ENCODE measurements at regions not wholly inside any gene's neighbourhood (a gene's known extent, or its start where the extent isn't known, plus 50 kb on each side); places are given as distances from the start of the nearest gene placed in this dataset.
"Not testable (repeated sequence)": the region's sequence is repeated elsewhere in the genome, so short reads cannot be mapped to it uniquely, and the experiment has no call there.

- POLR2A ChIA-PET: no interaction called here
- Histone ChIP-seq H3K4me2 (no peak overlapping the region), H4K20me1 (ENCODE audit: insufficient read depth) (no peaks in the 10 kb centered on the region), H3K27ac (ENCODE audit: low read depth in 2 of 2, low read length in 1 of 2) (no peak overlapping the region), H3K36me3 (replicated peaks in 1 of 2; ENCODE audit: control insufficient read depth in 1 of 2, insufficient read depth in 2 of 2, low read length in 1 of 2) (no peaks in the 10 kb centered on the region), H3K4me3 (ENCODE audit: low read depth in 2 of 2, low read length in 1 of 2) (no peak overlapping the region), H3K9me3 (no peaks in the 10 kb centered on the region), H3K4me1 (ENCODE audit: control insufficient read depth in 1 of 2, insufficient read depth in 2 of 2, low read depth in 1 of 2, low read length in 1 of 2) (peaks cover 3 to 4% of the 10 kb centered on the region in 2 experiments; a peak in 3 of 4 replicates), H3K9ac (no peak overlapping the region), H3K9me2 (no peaks in the 10 kb centered on the region), H3K27me3 (ENCODE audit: insufficient read depth) (no peaks in the 10 kb centered on the region), H3K79me2 (ENCODE audit: insufficient read depth) (no peaks in the 10 kb centered on the region), H2AFZ (ENCODE audit: low read depth) (no peak overlapping the region), H3F3A (replicated peaks; ENCODE audit: insufficient read depth) (no peaks in the 10 kb centered on the region)
- DNase-seq: no peak
- CTCF ChIA-PET: no interaction called here
- whole genome bisulfite sequencing (ENCODE audit: low lambda C conversion rate): 64% methylated on average over 4 of the region's 4 CpGs
- TF ChIP-seq USF1 (IDR thresholded peaks at IDR 0.05; ENCODE audit: borderline replicate concordance, low read depth) (no peak), ZBTB33 (IDR thresholded peaks at IDR 0.05; ENCODE audit: borderline replicate concordance, low read depth) (no peak), ELF1 (IDR thresholded peaks at IDR 0.05) (no peak), FOSL2 (IDR thresholded peaks at IDR 0.05; ENCODE audit: borderline replicate concordance, low read depth) (no peak), SIN3A (IDR thresholded peaks at IDR 0.05; ENCODE audit: borderline replicate concordance, low read depth, low read length) (no peak)
- TF ChIP-seq, protein P1, sequence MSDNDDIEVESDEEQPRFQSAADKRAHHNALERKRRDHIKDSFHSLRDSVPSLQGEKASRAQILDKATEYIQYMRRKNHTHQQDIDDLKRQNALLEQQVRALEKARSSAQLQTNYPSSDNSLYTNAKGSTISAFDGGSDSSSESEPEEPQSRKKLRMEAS (IDR thresholded peaks at IDR 0.05; ENCODE audit: low read depth): no peak
Observed at GRCh38 chr10:118901380-118901779, 128.1 kb upstream of the NANOS1 start.

GRCh38 chr10:118901906-118902305, 127.6 kb upstream of the NANOS1 start:
- DNase-seq: no peak
- peaks cover 3 to 4% of the 10 kb centered on the region in 2 experiments; a peak in 3 of 4 replicates for H3K4me1 ChIP-seq (ENCODE audit: control insufficient read depth in 1 of 2, insufficient read depth in 2 of 2, low read depth in 1 of 2, low read length in 1 of 2)
- no peaks in the 10 kb centered on the region for H3K79me2 ChIP-seq (ENCODE audit: insufficient read depth)
- no peaks in the 10 kb centered on the region for H4K20me1 ChIP-seq (ENCODE audit: insufficient read depth)
- no peak overlapping the region for H3K4me3 ChIP-seq (ENCODE audit: low read depth in 2 of 2, low read length in 1 of 2)
- TF ChIP-seq TEAD4 (IDR thresholded peaks at IDR 0.05; ENCODE audit: borderline replicate concordance, insufficient read depth) (no peak), GABPA (IDR thresholded peaks at IDR 0.05; ENCODE audit: low read depth) (no peak), USF1 (IDR thresholded peaks at IDR 0.05; ENCODE audit: borderline replicate concordance, low read depth) (no peak), SIN3A (IDR thresholded peaks at IDR 0.05; ENCODE audit: borderline replicate concordance, low read depth, low read length) (no peak), TAF1 (IDR thresholded peaks at IDR 0.05; ENCODE audit: borderline replicate concordance, low read depth, low read length) (no peak), EP300 (IDR thresholded peaks at IDR 0.05; ENCODE audit: borderline replicate concordance in 1 of 2, low read depth in 1 of 2, low read length in 1 of 2) (no peak), RAD21 (IDR thresholded peaks at IDR 0.05; ENCODE audit: low read length) (no peak)
- TF ChIP-seq, protein P2, sequence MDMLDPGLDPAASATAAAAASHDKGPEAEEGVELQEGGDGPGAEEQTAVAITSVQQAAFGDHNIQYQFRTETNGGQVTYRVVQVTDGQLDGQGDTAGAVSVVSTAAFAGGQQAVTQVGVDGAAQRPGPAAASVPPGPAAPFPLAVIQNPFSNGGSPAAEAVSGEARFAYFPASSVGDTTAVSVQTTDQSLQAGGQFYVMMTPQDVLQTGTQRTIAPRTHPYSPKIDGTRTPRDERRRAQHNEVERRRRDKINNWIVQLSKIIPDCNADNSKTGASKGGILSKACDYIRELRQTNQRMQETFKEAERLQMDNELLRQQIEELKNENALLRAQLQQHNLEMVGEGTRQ (IDR thresholded peaks at IDR 0.05; ENCODE audit: borderline replicate concordance, low read depth, low read length): no peak
- no peaks in the 10 kb centered on the region for H3K27me3 ChIP-seq (ENCODE audit: insufficient read depth)
- WGBS (ENCODE audit: low lambda C conversion rate): 45% methylated on average over 4 of the region's 4 CpGs
- no peak overlapping the region for H2AFZ ChIP-seq (ENCODE audit: low read depth)
- CTCF ChIA-PET: no interaction called here
- H3K9ac ChIP-seq: no peak overlapping the region
- no peaks in the 10 kb centered on the region for H3K9me2 ChIP-seq
- no peaks in the 10 kb centered on the region for H3K9me3 ChIP-seq
- no peak overlapping the region for H3K4me2 ChIP-seq
- H3K36me3 ChIP-seq (replicated peaks in 1 of 2; ENCODE audit: control insufficient read depth in 1 of 2, insufficient read depth in 2 of 2, low read length in 1 of 2): no peaks in the 10 kb centered on the region
- H3K27ac ChIP-seq (ENCODE audit: low read depth in 2 of 2, low read length in 1 of 2): no peak overlapping the region
- POLR2A ChIA-PET: no interaction called here
- H3F3A ChIP-seq (replicated peaks; ENCODE audit: insufficient read depth): no peaks in the 10 kb centered on the region

DNA sequence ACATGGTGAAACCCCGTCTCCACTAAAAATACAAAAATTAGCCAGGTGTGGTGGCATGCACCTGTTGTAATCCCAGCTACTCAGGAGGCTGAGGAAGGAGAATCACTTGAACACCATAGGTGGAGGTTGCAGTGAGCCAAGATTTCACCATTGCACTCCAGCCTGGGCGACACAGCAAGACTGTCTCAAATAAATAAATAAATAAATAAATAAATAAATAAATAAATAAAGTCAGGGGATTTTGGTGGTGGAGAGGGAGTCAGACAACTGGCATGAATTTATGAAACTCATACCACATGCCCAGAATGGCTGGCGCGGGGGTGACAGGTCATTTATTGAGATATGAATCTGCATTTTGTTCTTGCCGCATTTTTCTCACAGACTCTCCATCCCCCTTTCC, 126.9 kb upstream of the NANOS1 start:
- H3K4me1 ChIP-seq (ENCODE audit: control insufficient read depth in 1 of 2, insufficient read depth in 2 of 2, low read depth in 1 of 2, low read length in 1 of 2); H3K9me3 ChIP-seq; H3K9me2 ChIP-seq; H3K36me3 ChIP-seq (replicated peaks in 1 of 2; ENCODE audit: control insufficient read depth in 1 of 2, insufficient read depth in 2 of 2, low read length in 1 of 2); H3K79me2 ChIP-seq (ENCODE audit: insufficient read depth); H3K9ac ChIP-seq; H3K27ac ChIP-seq (ENCODE audit: low read depth in 2 of 2, low read length in 1 of 2); H3K27me3 ChIP-seq (ENCODE audit: insufficient read depth); H2AFZ ChIP-seq (ENCODE audit: low read depth); H3K4me2 ChIP-seq; H4K20me1 ChIP-seq (ENCODE audit: insufficient read depth); H3F3A ChIP-seq (replicated peaks; ENCODE audit: insufficient read depth); CTCF ChIA-PET; H3K4me3 ChIP-seq (ENCODE audit: low read depth in 2 of 2, low read length in 1 of 2); DNase-seq: not testable (repeated sequence)
- POLR2A ChIA-PET: interaction anchor here (1.1 kb wide), 1 partner anchor 379 kb away, joined by 3 read pairs; no protein-coding TSS in a partner anchor
- 88% methylated on average over 5 of the region's 5 CpGs for WGBS (ENCODE audit: low lambda C conversion rate)
